GM19239 (cell line): ENCODE measurements at regions not wholly inside any gene's neighbourhood (a gene's known extent, or its start where the extent isn't known, plus 50 kb on each side); places are given as distances from the start of the nearest gene placed in this dataset.

Source experiments
- DNase-seq: peaks from one replicate; pipeline ENCODE4 v3.0.0; 2011; ENCODE audit warnings: low spot score; ENCODE audit not compliant: insufficient read length
- FAIRE-seq: peaks from 2 replicates; lab custom pipeline; 2011; peaks lifted over from hg19 to GRCh38; lab: Jason Lieb, UNC

- FAIRE-seq (no peak), DNase-seq (no peak)
Observed at GRCh38 chr15:66615846-66616245, 50.0 kb upstream of the LCTL start.

DNA sequence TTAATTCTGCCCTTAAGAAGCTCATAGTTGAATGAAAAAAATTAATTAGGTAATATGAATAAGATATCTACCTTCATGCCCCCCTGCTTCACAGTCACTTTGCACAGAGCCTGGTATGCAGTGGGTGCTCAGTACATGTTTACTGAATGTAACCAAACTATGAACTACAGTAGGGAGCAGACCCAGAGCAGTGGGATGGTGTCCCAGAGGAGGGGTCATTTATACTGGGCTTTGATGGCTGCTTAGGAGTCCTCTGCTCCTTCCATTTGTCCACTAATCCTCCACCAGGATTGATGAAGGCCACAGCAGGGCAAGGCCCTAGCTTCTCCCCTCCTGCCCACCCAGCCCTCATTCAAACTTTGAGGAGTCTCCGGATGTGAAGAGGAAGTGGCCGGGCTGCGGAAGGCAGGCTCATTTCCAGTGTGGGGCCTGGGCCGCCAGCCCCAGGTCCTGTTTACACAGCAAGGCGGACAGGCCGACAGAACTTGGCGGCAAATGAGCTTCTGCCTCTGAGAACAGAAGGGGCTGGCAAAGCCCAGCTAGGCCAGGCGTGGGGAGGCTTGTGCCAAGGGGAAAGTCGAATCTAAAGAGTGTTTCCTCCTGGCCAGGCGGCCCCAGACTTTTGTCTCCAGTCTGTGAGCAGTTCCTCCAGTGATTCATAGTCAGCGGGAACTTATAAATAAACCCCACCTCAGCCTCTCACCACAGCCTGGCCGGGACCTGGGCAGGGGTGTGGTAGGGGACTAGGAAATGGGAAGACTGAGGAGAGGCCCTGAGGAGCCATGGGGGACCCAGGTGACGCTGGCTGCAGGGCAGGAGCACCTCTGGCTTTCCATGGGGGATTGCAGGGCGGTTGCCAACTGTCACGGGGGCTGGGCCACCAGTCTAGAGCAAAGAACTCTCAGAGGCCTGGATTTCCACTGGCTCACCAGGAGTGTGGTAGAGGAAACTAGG is 51.6 kb upstream of the LCTL start:
- FAIRE-seq (no peak), DNase-seq (no peak)

- DNase-seq, result peak; percentile 86
- FAIRE-seq, result no peak
Observed at GRCh38 chr15:66619152-66619903, 53.5 kb upstream of the LCTL start.

DNA sequence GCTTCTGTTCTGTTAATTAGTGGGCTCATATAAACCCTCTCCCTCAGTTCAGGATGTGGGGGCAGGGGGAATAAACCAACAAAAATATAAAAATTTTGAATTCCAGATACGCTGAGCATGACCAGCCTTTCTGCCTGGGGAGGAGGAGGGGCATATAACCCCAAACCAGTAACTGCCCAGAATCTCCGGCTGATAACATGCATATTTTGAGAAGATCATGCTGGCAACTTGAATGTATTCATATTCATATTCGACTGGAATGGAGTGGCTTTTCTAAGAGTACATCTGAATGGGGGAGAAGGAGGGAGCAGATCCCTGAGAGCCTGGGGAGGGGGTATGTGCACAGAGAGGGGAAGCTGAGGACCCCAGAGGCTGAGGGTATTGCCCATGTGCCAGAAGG is 54.5 kb upstream of the LCTL start:
- DNase-seq (no peak), FAIRE-seq (no peak)

DNA sequence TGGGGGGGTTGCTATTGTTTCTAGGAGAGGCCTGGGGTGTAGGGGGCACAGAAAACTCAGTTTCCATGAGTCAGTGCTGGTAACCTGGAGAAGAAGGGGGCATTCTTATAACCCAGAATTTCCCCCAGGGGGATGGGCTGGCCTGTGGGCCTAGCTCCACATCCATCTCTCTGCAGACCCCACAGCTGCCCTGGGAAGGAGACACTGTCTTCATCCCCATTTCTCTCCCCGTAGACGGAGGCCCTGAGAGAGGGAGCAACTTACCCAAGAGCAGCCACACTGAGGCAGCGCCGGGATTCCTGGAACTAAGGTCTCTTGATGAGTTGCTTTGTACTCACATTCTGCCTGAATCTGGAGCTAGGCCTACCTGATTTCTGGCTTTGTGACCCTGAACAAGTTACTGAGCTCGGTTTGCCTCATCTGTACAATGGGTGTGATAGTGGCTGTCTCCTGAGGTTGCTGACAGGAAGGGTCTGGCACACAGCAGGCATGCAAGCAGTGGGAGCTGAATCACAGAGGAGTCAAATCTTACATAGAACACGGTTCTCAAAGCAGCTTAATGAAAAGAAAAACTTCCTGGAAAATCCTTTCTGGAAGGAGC is 55.0 kb upstream of the LCTL start:
- no peak for DNase-seq
- FAIRE-seq, result no peak

- FAIRE-seq, result no peak
- no peak for DNase-seq
Observed at GRCh38 chr15:66621491-66622467, 56.0 kb upstream of the LCTL start.

DNA sequence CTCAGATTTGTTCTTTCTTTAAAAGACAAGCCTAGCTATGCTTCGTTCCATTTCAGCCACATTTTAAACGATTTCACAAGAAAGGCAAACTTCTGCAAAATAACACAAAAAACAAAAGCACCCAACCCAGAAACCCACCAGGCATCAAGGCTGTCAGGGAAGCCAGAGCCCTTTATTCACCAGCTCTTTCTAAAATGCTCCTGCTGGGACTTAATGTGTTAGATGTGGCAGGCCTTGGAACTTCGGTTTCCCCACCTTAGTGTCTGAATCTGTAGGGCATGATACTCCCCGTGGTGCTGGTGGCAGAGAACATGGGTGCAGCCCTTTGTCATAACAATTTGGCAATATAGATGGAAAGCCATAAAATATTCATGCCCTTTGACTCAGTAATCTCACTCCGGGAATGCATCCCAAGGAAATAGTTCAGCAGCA is 56.8 kb upstream of the LCTL start:
- FAIRE-seq (no peak), DNase-seq (no peak)

GRCh38 chr15:66623801-66624453 is 58.1 kb upstream of the LCTL start:
- no peak for FAIRE-seq
- DNase-seq, result no peak

DNA sequence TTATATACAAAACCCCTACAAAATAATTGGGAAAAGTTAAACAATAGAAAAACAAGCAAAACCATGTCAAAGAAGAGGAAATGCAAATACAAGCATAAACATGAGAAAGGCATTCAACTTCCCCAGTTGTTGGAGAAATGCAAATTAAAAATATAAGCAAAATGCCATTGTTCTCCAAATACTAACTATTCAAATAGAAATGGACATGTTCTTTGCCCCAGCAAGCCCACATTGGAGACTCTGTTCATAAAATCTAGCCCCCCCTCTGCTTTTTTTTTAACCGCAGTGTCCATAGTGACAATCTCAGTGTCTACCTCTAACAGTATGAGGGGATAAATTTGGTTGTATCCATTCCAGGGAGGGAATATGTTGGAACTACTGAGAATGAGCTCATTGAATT is 59.7 kb upstream of the LCTL start:
- FAIRE-seq, result no peak

GRCh38 chr15:66625974-66626373 is 60.2 kb upstream of the LCTL start:
- DNase-seq (no peak), FAIRE-seq (no peak)

More for the DNA sequence above, 59.7 kb upstream of the LCTL start:
- no peak for DNase-seq

GRCh38 chr15:66628976-66629723 is 63.4 kb upstream of the LCTL start:
- FAIRE-seq (no peak), DNase-seq (no peak)

DNA sequence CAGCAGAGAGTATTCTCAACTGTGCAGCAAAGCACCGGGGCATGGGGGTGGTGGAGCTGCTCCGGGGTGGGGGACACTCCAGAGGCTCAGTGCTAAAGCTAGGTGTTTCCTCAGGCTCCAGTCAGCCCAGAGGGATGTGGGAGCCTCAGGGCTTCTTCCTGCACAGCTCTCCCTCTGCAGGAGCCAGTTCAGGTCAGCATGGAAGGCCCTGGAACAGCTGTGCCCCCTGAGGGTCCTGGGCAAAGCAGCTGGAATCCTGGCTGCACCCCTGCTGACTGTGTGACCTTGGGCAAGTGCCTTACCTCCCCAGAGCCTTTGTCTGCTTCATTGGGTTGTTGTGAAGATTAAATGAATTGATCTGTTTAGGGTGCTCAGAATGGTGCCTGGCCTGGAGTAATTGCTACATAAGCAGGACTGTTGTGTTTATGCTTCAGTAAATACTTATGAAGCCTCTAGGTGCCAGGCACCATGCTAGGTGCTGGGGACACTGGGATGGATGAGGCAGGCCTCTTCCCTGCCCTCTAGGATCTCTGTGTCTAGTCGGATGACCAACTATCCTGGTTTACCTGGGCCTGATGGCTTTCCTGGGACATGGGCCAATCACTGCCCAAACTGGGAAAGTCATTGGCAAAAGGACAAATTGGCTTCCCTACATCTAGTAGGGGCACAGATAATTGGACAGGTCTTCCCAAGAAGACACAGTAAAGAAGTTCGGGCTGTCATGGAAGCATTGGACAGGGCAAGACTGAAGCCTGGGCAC is 64.2 kb upstream of the LCTL start:
- FAIRE-seq (no peak), DNase-seq (no peak)

DNA sequence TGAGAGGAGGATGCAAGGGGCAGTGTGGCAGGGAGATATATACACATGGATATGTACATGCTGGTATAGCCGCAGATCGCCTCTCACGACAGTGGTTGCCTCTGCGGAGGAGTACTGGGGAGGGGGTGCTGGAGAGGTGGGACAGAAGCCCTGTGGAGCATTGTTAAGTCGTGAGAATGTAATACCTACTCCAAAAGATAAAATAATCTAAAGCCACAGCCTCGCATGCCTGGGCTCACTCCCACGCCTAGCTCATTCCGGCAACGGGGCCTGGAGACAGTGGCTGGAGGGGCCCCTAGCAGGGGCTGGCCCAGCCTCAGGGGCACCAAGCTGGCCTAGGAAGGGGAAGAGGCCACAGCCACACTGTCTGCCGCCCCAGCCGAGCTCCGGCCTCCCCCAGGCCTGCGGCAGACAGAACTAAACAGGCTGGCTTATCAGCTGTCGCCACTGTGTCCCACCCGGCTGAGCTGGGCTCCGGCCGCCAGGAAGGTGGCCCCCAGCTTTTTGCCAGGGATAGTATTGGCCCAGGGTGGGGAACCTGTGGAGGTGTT is 65.1 kb upstream of the LCTL start:
- no peak for FAIRE-seq
- DNase-seq, result no peak

- DNase-seq, result no peak
- FAIRE-seq, result no peak
Observed at GRCh38 chr15:66631616-66632263, 65.9 kb upstream of the LCTL start.

DNA sequence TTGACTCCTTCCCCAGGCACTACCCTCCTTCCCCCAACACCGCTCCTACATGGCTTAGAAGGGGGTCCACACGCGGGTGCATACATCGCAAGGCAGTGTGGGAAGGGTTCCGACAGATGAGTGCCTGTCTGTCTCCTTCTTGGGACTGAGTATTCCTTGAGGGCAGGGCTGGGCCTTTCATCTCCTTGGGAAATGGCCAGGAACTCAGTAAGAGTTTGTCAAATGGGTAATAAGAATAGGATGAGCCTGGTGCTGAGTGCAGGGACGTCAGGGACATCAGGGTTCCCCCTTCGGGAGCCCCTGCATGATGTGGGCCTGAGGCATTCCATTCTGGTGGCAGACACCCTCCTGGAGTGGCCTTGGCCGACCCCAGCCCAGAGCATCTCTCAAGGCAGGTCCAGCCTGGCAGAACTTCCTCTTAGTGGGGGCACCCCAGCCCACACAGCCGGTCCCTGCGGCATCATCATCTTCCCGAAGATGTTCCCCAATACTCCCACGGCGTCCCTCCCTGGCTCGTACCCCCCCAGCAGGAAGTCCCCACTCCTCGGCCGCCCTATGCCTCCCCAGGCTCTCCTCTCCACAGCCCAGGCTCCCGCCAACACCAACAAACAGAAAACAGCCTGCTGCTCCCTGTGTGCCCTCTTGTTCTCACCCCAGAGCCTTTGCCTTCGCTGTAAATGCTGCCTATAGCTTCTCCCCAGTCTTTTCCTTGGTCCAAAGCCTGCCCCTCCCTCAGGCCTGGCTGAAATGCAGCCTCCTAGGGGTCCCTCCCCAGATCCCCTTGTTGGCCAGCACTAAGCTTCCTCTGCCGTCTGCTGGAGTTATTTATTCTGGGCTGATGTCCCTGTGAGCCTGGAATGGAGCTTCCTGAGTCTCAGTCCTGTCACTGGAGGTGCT is 67.5 kb upstream of the LCTL start:
- FAIRE-seq, result no peak
- no peak for DNase-seq

DNA sequence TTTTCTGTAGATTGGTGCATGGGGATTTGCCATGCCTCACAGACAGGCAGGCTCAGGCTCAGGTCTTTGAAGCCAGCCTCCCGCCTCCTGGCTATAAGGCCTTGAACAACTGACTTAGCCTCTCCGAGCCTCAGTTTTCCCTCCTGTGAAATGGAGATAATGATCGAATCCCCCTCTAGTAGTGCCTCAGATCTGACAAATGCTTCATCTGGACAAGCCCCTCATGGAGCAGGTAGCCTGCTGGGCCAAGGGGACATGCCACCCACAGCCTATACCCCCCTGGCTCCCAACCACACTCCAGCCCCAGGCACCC is 68.1 kb upstream of the LCTL start:
- FAIRE-seq, result no peak
- DNase-seq, result no peak
